GM21723 (cell line): ENCODE measurements at regions not wholly inside any gene's neighbourhood (a gene's known extent, or its start where the extent isn't known, plus 50 kb on each side); places are given as distances from the start of the nearest gene placed in this dataset.
"Not testable (repeated sequence)": the region's sequence is repeated elsewhere in the genome, so short reads cannot be mapped to it uniquely, and the experiment has no call there.

Experiments
- ATAC-seq: cut with Tn5 transposase; IDR thresholded peaks from one replicate; pipeline ENCODE4 v1.9.1; 2021; ENCODE audit warnings: mild to moderate bottlenecking, moderate library complexity; ENCODE audit not compliant: unreplicated experiment

DNA sequence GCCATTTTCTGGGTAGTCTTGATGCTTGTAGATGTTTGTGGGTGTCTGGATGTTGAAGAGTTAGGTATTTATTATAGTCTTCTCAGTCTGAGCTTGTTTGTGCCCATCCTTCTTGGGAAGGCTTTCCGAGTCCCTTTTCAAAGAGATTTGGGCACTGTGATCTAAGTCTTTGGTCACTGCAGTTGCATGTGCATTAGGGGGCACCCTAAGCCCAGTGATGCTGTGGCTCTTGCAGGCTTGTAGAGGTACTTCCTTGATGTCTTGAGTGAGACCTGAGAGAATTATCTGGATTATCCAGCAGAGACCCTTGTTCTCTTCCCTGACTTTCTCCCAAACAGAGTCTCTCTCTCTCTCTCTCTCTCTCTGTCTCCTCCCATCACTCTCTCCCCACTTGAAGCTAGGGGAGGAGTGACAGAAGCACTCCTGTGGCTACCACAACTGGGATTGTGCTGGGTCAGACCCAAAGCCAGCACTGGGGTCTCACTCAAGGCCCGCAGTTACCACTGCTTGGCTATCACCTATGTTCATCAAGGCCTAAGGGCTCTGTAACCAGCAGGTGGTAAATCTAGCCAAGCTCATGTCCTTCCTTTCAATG, 68.5 kb downstream of the TMCO5A start:
- ATAC-seq, result peak; percentile 71

GRCh38 chr15:38004218-38004861, 69.9 kb downstream of the TMCO5A start:
- ATAC-seq, result no peak

- ATAC-seq, result no peak
Measured at GRCh38 chr15:38005953-38006808, 71.7 kb downstream of the TMCO5A start.

GRCh38 chr15:38010395-38010794, 76.0 kb downstream of the TMCO5A start:
- ATAC-seq, result no peak

DNA sequence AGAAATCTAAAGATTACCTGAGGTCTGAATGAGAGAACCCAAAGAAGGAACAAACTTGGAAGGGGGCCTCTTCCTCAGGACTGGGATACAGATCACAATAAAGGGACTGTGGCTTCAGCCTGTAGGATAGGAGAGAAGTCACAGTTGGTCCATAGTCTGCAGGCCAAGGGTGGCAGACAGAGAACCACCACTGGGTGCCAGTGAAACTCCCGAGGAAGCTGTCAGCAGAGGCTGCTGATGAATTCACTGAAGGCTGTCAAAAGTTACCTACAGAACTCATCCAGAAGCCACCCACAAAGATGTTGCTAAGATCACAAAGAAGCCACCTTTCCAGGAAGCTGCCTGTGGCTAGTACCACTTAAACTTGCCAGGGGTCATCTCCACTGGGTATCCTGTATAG, 78.5 kb downstream of the TMCO5A start:
- no peak for ATAC-seq

DNA sequence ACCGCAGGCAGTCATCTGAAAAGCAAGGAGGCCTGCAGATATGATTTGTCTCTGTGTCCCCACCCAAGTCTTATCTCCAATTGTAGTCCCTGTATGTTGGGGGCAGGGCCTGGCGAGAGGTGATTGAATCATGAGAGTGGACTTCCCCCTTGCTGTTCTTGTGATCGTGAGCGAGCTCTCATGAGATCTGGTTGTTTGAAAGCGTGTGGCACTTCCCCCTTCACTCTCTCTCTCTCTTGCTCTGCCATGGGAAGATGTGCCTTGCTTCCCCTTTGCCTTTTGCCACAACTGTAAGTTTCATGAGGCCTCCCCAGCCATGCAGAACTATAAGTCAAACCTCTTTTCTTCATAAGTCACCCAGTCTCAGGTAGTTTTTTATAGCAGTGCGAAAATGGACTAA, 83.3 kb downstream of the TMCO5A start:
- no peak for ATAC-seq

DNA sequence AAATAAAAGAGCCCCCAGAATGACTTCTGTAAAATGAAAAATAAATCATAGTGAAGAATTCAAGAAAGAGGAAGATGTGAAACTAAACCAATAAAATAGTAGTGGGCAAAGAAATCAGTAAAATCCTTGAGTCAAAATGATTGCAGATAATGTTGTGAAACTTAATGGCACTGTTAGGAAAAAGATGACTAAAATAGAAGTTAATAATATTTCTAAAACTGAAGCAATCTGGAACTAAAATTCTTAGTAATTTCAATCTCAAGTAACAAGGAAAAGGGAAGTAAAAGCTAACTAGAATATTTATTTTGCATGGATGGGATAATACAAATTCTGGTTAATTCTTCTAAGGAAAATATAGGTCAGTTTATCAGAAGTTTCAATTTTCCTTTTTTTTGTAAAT, 84.6 kb downstream of the TMCO5A start:
- no peak for ATAC-seq

- ATAC-seq, result no peak
Measured at GRCh38 chr15:38021259-38021658, 86.8 kb downstream of the TMCO5A start.

DNA sequence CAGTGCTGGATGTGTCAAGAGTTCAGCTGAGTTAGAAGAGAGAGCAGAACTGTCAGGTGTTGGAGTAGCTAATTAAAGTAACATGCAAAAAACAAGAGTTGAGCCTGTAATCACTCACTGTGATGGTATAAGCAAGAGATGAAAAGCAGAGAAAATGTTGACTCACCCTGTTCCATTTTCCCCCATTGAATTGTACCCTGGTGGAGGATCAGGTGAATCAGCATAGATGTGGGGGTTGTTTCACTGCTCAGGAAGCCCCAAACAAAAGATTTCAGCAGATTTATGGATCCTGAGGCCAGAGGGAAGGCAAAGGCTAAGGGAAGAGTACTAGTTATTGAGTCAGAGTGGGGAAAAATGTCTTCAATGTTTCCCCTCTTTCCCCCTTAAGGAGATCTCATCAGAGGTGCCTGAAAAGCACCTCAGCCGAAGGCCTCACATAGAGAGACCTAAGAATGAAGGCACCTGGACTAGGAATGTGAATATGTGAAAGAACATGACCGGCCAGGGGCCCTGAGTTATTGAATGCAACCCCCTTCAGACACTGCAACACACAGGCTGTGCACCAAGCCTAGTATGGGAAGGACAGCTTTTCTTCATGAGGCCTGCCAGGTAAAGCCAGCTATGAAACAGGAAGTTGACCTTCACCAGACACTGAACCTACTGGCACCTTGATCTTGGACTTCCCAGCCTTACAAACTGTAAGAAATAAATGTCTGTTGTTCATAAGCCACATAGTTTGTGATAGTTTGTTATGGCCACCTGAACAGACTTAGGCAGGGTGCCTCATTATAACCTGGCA, 90.1 kb downstream of the TMCO5A start:
- ATAC-seq, result no peak

- ATAC-seq, result not testable (repeated sequence)
Measured at GRCh38 chr15:38025656-38026055, 91.2 kb downstream of the TMCO5A start.

DNA sequence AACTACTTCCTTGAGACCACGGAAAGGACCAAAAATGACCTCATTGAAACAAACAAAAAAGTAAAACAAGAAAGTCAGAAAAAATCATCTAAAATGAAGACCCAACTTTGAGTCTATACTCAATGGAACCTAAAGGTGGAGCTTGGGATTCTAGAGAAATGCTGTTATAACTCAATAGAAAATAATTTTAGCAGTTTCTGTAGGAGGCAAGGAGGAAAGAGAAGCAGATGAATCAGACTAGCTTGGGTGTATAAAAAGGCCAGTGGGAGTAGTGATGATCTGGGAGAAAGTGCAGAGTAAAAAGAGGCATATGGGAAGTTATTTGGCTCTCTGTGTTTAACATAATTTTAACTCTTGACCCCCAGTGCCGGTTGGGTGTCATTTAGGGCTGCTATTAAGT, 94.4 kb downstream of the TMCO5A start:
- no peak for ATAC-seq

GRCh38 chr15:38029736-38030135, 95.3 kb downstream of the TMCO5A start:
- ATAC-seq, result no peak

- ATAC-seq, result no peak
Measured at GRCh38 chr15:38030609-38031008, 96.2 kb downstream of the TMCO5A start.

- no peak for ATAC-seq
Measured at GRCh38 chr15:38035701-38036100, 101.3 kb downstream of the TMCO5A start.

DNA sequence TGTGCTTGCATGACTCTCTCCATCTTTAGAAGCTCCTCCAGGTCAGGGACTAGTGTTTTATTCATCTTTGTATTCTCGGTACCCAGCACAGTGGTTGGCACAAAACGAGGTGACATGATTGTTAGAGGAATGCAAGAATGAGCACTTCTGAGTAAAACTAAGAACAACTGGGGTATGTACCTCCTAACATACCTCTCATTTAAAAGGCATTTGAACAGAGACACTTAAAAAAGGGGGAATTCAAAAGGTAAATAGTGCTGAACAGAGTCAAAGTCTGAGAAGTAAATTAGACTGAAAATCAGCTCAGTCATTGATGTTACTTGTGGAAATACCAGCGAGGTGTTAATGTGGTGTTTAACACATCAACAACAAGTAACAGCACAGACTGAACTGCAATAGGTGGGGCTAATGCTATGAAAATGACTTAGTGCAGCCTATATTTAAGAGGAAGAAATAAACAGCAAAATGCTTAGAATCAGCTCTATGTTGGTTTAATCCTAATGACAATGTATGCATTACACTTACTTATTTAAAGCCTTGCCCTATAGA, 102.4 kb downstream of the TMCO5A start:
- no peak for ATAC-seq

DNA sequence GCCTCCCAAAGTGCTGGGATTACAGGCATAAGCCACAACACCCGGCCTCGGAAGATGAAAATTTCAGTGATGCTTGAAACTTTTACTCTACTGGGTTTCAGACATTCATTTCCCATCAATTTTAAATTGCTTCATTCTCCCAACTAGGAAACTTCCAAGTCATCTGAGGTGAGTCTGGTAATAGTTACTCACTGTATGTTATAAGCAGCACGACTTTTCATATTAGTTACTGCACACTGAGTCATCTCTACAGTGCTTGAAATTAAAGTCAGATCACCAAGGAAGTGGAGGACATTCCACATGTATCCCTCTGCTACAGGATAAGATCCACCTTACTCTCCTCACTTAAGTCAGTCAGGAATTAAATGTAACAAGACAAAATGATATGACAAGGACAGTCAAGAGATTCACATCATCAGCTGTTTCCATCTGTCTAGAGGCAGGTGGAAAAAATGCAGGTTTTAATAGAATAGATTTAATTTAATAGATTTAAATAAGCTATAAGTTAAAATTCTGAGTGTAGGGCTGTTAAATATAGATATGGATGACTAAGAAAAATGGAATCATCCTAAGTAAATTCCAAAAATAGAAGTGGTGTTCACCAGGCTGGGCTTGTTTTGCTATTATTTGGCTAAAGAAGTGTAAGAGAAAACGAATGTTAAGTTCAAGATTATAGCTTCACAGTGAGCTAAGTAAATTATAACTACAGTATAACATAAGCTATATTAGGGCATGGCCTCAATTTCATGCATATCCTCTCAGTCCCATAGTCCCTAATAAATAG, 104.4 kb downstream of the TMCO5A start:
- no peak for ATAC-seq

DNA sequence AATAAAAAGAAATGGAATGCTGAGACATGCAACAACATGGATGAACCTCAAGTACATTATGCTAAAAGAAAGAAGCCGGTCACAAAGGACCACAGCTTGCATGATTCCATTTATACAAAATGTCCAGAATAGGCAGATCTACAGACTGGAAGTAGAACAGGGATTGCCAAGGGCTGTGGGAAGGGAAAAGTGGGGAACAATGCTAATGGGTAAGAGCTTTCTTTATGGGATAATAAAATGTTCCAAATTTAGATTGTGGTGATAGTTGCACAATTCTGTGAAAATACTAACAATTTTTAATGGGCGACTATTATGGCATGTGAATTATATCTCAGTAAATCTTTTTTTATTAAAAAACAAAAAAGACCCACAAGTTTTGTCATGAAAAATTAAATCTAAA, 106.2 kb downstream of the TMCO5A start:
- ATAC-seq, result no peak

- no peak for ATAC-seq
Measured at GRCh38 chr15:38041576-38041975, 107.1 kb downstream of the TMCO5A start.

GRCh38 chr15:38042211-38042610, 107.8 kb downstream of the TMCO5A start:
- ATAC-seq, result no peak
